IgD-negative memory B cell (primary cell): ENCODE measurements at regions not wholly inside any gene's neighbourhood (a gene's known extent, or its start where the extent isn't known, plus 50 kb on each side); places are given as distances from the start of the nearest gene placed in this dataset.

Source experiments
- H3K27ac Mint-ChIP-seq, 3 donors: one replicate each; pipeline ENCODE4 v1.8.0; 2020 to 2022; ENCODE audit warnings: mild to moderate bottlenecking in 3 of 3, mixed read lengths in 3 of 3, moderate library complexity in 1 of 3
- H3K27me3 Mint-ChIP-seq: one replicate; pipeline ENCODE4 v1.8.0; 2021; ENCODE audit warnings: mixed read lengths
- H3K36me3 Mint-ChIP-seq: one replicate; pipeline ENCODE4 v1.8.0; 2020; ENCODE audit warnings: mild to moderate bottlenecking, mixed read lengths
- H3K4me1 Mint-ChIP-seq, 3 donors: one replicate each; pipeline ENCODE4 v1.8.0; 2020 to 2022; ENCODE audit warnings: mixed read lengths in 3 of 3, mild to moderate bottlenecking in 1 of 3
- H3K4me3 Mint-ChIP-seq, 4 donors: one replicate each; pipeline ENCODE4 v1.8.0; 2020 to 2022; ENCODE audit warnings: mild to moderate bottlenecking in 4 of 4, mixed read lengths in 4 of 4, moderate library complexity in 3 of 4
- H3K9me3 Mint-ChIP-seq, 3 donors: one replicate each; pipeline ENCODE4 v1.8.0; 2020 to 2021; ENCODE audit warnings: mixed read lengths in 3 of 3, mild to moderate bottlenecking in 1 of 3

- Mint-ChIP-seq H3K27ac (no peak overlapping the region), H3K36me3 (no peaks in the 10 kb centered on the region), H3K4me3 (no peak overlapping the region), H3K9me3 (no peaks in the 10 kb centered on the region), H3K27me3 (peaks cover 3% of the 10 kb centered on the region), H3K4me1 (no peaks in the 10 kb centered on the region)
These were observed 205.8 kb upstream of the IL12A start for GRCh38 chr3:159782724-159783421.

GRCh38 chr3:159783780-159784742 lies 204.6 kb upstream of the IL12A start:
- no peak overlapping the region for H3K27ac Mint-ChIP-seq
- peaks cover under 1% of the 10 kb centered on the region for H3K27me3 Mint-ChIP-seq
- H3K4me3 Mint-ChIP-seq, result no peak overlapping the region
- no peaks in the 10 kb centered on the region for H3K4me1 Mint-ChIP-seq
- no peaks in the 10 kb centered on the region for H3K9me3 Mint-ChIP-seq
- H3K36me3 Mint-ChIP-seq, result no peaks in the 10 kb centered on the region

- Mint-ChIP-seq H3K9me3 (no peaks in the 10 kb centered on the region), H3K27ac (no peak overlapping the region), H3K4me1 (no peaks in the 10 kb centered on the region), H3K36me3 (no peaks in the 10 kb centered on the region), H3K4me3 (no peak overlapping the region), H3K27me3 (no peaks in the 10 kb centered on the region)
These were observed 203.3 kb upstream of the IL12A start for GRCh38 chr3:159785273-159785708.

- no peaks in the 10 kb centered on the region for H3K27me3 Mint-ChIP-seq
- H3K9me3 Mint-ChIP-seq, result no peaks in the 10 kb centered on the region
- H3K4me1 Mint-ChIP-seq, result no peaks in the 10 kb centered on the region
- H3K27ac Mint-ChIP-seq, result no peak overlapping the region
- H3K36me3 Mint-ChIP-seq, result no peaks in the 10 kb centered on the region
- H3K4me3 Mint-ChIP-seq, result peak overlapping the region in 1 of 4 donors; percentile 17
These were observed 202.0 kb upstream of the IL12A start for GRCh38 chr3:159786489-159787177.

GRCh38 chr3:159787178-159787574 lies 201.5 kb upstream of the IL12A start:
- H3K27ac Mint-ChIP-seq, result no peak overlapping the region
- no peaks in the 10 kb centered on the region for H3K36me3 Mint-ChIP-seq
- no peaks in the 10 kb centered on the region for H3K4me1 Mint-ChIP-seq
- no peak overlapping the region for H3K4me3 Mint-ChIP-seq
- H3K9me3 Mint-ChIP-seq, result no peaks in the 10 kb centered on the region
- H3K27me3 Mint-ChIP-seq, result peaks cover 2% of the 10 kb centered on the region

GRCh38 chr3:159787794-159788205 lies 200.8 kb upstream of the IL12A start:
- no peaks in the 10 kb centered on the region for H3K36me3 Mint-ChIP-seq
- H3K27me3 Mint-ChIP-seq, result peaks cover 2% of the 10 kb centered on the region
- no peaks in the 10 kb centered on the region for H3K4me1 Mint-ChIP-seq
- H3K27ac Mint-ChIP-seq, result no peak overlapping the region
- no peaks in the 10 kb centered on the region for H3K9me3 Mint-ChIP-seq
- H3K4me3 Mint-ChIP-seq, result no peak overlapping the region

- Mint-ChIP-seq H3K27ac (no peak overlapping the region), H3K9me3 (no peaks in the 10 kb centered on the region), H3K36me3 (no peaks in the 10 kb centered on the region), H3K4me3 (no peak overlapping the region), H3K27me3 (peaks cover 2% of the 10 kb centered on the region), H3K4me1 (no peaks in the 10 kb centered on the region)
These were observed 200.3 kb upstream of the IL12A start for GRCh38 chr3:159788291-159788690.

- H3K36me3 Mint-ChIP-seq, result no peaks in the 10 kb centered on the region
- H3K4me3 Mint-ChIP-seq, result no peak overlapping the region
- no peaks in the 10 kb centered on the region for H3K9me3 Mint-ChIP-seq
- no peak overlapping the region for H3K27ac Mint-ChIP-seq
- peaks cover 2% of the 10 kb centered on the region for H3K27me3 Mint-ChIP-seq
- H3K4me1 Mint-ChIP-seq, result no peaks in the 10 kb centered on the region
These were observed 199.6 kb upstream of the IL12A start for GRCh38 chr3:159789017-159789416.

- peaks cover 2% of the 10 kb centered on the region for H3K27me3 Mint-ChIP-seq
- H3K4me3 Mint-ChIP-seq, result no peak overlapping the region
- H3K9me3 Mint-ChIP-seq, result no peaks in the 10 kb centered on the region
- H3K4me1 Mint-ChIP-seq, result no peaks in the 10 kb centered on the region
- no peak overlapping the region for H3K27ac Mint-ChIP-seq
- no peaks in the 10 kb centered on the region for H3K36me3 Mint-ChIP-seq
These were observed 198.6 kb upstream of the IL12A start for GRCh38 chr3:159789742-159790635.

- Mint-ChIP-seq H3K4me1 (no peaks in the 10 kb centered on the region), H3K9me3 (no peaks in the 10 kb centered on the region), H3K27ac (no peak overlapping the region), H3K4me3 (no peak overlapping the region), H3K36me3 (no peaks in the 10 kb centered on the region), H3K27me3 (peaks cover 2% of the 10 kb centered on the region)
These were observed 197.3 kb upstream of the IL12A start for GRCh38 chr3:159791336-159791735.

GRCh38 chr3:159792070-159792469 lies 196.6 kb upstream of the IL12A start:
- H3K36me3 Mint-ChIP-seq, result no peaks in the 10 kb centered on the region
- no peaks in the 10 kb centered on the region for H3K9me3 Mint-ChIP-seq
- H3K27me3 Mint-ChIP-seq, result peaks cover 2% of the 10 kb centered on the region
- H3K27ac Mint-ChIP-seq, result no peak overlapping the region
- H3K4me3 Mint-ChIP-seq, result no peak overlapping the region
- H3K4me1 Mint-ChIP-seq, result no peaks in the 10 kb centered on the region

GRCh38 chr3:159795042-159795441 lies 193.6 kb upstream of the IL12A start:
- H3K36me3 Mint-ChIP-seq, result no peaks in the 10 kb centered on the region
- no peaks in the 10 kb centered on the region for H3K9me3 Mint-ChIP-seq
- H3K4me1 Mint-ChIP-seq, result no peaks in the 10 kb centered on the region
- no peak overlapping the region for H3K4me3 Mint-ChIP-seq
- no peak overlapping the region for H3K27ac Mint-ChIP-seq
- H3K27me3 Mint-ChIP-seq, result peaks cover 3% of the 10 kb centered on the region

- Mint-ChIP-seq H3K4me1 (no peaks in the 10 kb centered on the region), H3K36me3 (no peaks in the 10 kb centered on the region), H3K27me3 (peaks cover 3% of the 10 kb centered on the region), H3K9me3 (no peaks in the 10 kb centered on the region), H3K4me3 (no peak overlapping the region), H3K27ac (no peak overlapping the region)
These were observed 192.9 kb upstream of the IL12A start for GRCh38 chr3:159795681-159796175.

GRCh38 chr3:159796226-159796625 lies 192.4 kb upstream of the IL12A start:
- H3K4me3 Mint-ChIP-seq, result no peak overlapping the region
- peaks cover 3% of the 10 kb centered on the region for H3K27me3 Mint-ChIP-seq
- no peak overlapping the region for H3K27ac Mint-ChIP-seq
- no peaks in the 10 kb centered on the region for H3K4me1 Mint-ChIP-seq
- H3K9me3 Mint-ChIP-seq, result no peaks in the 10 kb centered on the region
- no peaks in the 10 kb centered on the region for H3K36me3 Mint-ChIP-seq
